HG02938 (cell line): ENCODE measurements at regions not wholly inside any gene's neighbourhood (a gene's known extent, or its start where the extent isn't known, plus 50 kb on each side); places are given as distances from the start of the nearest gene placed in this dataset.
"Not testable (repeated sequence)": the region's sequence is repeated elsewhere in the genome, so short reads cannot be mapped to it uniquely, and the experiment has no call there.

Experiments
- ATAC-seq: cut with Tn5 transposase; IDR thresholded peaks from one replicate; pipeline ENCODE4 v1.9.1; 2021; ENCODE audit warnings: mild to moderate bottlenecking, moderate library complexity; ENCODE audit not compliant: unreplicated experiment

DNA sequence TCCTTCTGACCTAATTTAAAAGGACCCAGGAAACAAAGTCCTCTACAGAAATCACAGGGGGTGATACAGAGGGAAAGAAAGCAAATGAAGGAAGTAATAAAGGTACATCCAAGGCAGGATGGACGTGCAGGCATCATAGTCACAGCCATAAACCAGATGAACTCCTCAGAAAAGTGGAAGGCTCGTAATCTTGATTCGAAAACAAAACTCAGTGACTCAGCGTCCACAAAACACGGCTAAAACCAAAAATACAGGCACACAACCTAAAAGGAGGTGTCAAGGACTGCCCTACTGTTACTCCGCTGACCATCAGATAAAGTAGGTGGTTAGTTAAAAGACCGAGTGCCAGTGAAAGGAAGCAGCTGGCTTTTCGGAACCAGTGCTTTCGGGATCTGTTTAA, 81.5 kb downstream of the TRIM69 start:
- ATAC-seq = not testable (repeated sequence)

DNA sequence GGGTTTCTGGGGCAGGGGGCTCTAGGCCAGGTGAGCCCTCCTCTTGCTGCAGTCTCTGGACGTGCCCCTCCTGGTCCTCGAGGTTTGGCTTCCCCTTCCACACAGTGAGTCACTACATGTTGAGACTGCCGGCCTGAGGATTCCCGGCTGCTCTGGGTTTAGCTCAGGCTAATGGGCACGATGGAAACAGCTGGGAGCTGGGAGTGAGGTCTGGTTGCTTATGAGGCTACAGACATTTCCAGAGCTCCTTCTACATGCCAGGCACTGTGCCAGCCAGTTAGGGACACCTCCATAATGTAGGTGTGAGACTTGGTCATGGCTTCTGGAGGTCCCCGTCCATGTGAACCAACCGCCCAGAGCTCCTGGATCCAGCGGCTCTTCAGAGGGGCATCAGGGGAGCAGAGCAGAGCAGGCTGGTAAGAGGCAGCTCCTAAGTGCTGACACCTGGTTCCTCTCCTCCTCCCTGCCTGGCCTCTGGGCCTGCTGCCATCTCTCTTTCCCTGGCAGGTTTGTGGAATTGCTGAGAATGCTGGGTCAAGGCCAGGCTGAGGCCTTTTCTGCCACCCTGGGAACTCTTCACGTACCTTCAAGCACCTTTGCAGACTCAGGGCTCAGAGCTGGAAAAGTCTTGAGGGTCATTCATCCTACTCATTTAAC, 83.1 kb downstream of the TRIM69 start:
- not testable (repeated sequence) for ATAC-seq

DNA sequence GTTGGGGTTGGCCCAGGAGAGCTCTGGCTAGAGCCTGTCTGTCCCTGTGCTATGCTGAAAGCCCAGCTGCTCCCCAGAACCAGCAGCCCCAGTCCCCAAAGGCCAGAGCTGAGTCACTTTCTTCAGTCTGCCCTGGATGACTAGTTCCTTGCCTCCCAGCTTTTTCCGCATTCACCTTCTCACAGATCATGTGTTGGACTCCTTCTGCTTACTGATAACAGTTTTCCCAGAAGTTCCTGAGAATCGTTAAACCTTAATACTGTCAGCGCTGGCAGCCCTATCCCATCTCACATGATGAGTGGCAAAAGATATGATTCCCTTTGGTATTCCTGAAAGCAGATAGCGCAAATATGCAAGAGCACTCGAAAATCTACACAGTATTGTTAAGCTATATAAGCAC, 84.2 kb downstream of the TRIM69 start:
- not testable (repeated sequence) for ATAC-seq

DNA sequence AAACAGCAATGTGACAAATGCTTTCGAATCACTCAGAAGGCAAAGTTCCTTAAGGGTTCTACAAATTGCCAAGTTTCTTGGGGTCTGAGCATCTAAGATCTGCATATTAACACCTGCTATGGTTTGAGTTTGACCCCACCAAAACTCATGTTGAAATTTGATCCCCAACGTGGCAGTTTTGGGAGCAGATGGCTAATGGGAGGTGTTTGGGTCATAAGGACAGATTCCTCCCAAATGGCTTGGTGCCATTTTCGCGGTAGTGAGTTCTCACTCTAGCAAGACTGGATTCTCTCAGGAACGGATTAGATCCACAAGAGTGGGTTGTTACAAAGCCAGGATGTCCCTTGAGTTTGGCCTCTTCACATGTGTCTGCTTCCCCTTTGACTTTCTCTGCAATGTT, 84.6 kb downstream of the TRIM69 start:
- ATAC-seq = not testable (repeated sequence)

DNA sequence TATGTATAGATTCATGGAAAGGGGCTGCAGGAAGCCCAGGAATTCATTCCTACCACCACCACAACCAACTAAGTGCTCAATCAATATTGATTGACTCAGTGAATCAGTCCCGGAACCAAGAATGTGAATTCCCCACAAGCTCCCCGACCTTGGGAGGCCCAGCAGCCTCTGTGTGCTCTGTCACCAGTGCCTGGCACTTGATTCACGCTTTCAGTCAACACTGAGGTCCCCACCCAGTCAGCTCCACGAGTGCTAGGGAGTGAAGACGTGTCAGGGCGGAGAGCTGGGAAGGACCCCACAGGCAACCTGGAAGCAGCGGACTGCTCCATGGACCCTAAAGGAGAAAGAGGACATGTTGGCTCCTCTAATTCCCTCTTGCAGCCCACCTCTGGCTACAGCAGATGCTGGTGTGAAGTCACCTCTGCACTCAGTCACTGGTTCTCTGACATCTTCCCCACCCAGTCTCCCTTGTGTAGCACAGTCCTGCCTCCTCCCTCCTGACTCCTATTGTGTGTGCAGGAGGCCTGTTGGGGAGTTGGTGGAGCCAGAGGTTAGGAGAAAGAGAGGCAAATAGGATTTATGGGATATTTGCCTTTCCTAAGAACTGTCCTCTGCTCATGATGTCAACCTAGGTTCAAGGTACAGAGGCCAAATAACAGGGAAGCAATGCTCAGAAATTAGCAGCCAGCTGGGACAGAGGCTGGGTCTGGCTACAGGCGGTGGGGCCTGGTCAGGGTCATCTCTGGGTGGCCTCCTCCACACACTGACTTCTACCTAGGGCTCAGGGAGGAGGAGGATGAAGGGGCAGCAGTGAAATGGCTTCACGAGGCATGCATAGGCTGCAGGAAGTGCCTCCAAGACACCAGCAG, 88.2 kb downstream of the TRIM69 start:
- ATAC-seq = not testable (repeated sequence)

DNA sequence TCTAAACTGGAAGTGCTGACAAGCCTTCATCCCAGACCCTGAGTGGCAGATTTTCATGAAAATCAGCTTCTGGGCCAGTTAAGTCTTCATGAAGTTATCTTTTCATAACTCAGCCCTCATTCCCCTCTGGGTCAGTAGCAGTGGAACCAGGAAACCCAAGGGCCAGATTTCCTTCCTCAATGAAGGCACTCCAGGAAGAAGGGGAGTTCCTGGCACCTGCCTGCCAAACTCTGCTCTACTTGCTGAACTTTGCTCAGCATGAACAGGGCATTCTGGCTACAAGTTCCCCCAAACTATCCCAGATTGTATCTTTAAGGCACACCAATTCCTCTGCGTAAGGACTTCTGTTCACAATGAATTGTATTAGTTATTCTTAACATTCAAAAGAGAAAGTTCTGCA, 90.3 kb downstream of the TRIM69 start:
- not testable (repeated sequence) for ATAC-seq

DNA sequence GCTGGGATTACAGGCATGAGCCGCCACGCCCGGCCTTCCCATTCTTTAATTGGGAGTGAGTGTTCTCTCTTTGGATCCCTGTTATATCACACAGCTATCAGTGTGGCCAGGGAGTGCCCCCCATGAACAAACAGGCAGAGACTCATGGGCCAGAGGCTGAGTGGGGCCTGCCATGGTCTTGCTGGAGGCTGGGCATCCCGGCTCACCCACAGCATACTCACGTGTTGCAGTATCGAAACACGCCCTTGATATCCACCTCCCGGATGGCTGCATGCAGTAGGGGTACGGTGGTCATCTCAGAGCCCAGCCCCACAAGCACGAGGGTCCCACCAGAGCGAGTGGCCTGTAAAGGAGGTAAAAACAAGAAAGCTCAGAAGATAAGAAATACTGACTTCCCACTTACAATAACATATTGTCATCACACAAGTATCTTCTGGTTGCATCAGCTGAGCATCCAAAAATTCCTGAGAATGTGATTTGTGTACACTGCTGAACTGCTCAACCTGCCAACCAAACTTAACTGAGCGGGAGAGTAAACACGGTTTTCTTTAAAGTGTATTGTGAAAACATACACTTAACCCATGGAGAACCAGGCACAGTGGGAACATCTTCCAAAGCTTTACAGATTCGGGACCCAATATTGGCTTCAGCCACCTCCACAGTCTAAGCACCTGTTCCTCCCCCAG, 92.0 kb downstream of the TRIM69 start:
- ATAC-seq = not testable (repeated sequence)

DNA sequence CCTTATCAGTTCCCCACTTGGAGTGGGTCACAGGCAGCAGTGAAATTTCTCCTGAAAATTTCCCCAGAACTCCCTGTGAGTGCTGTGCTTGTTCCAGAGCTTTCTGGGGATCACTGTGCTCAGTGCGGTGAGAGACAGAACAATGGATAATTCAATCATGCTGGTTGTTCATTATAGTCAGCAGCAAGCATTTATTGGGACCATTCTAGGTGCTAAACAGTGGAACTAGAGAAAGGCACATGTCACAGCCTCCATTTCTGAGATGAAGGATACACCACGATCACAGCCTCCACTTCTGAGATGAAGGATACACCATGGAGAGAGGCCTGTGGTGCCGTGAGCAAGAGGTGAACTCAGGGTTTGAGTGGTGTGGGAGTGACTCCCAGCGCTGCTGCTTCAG, 92.8 kb downstream of the TRIM69 start:
- not testable (repeated sequence) for ATAC-seq

DNA sequence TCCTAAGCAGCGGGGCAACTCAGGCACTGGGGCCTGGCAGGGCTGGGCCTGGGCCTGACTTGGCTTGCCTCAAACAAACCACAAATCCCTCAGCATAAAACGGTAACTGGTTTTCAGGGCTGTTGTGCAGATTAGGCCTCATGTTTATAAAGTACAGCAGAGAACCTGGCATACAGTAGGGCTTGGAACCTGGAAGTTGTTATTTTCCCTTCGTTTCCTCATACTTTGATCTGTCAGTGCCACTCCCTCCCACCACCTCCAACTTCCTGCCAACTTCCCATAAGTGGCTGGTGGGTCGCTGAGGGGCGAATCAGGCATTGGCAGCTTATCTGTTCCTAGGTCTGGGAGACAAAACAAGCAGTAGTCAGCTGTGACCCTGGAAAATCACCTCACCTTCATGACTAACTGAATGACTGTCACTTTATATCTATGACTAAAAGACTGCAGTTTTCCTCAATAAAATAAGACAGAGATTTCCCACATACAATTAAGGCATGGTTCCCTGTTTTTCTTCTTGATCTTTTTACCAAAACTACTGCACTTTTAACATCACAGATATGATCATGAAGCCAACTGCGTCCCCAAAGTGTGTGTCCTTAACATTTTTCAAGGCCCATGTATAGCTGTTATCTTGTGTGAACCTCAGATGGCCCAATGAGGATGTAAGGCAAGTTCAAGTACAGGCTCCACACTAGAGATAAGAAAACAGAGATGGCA, 94.5 kb downstream of the TRIM69 start:
- not testable (repeated sequence) for ATAC-seq

DNA sequence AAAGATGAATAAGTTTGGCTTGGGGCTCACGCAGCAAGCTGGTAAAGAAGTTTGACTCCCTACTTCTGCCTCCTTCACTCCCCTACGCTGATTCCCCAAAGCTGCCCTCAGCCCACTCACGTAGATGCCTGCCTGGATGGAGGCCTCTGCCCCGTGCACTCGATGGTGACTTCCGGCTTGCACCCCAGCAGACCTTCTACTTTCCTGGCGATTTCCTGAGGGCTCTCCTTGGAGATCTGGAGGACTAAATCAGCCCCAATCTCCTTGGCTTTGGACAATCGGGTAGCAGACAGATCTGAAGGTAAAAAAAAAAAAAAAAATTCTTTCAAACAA, 95.0 kb downstream of the TRIM69 start:
- ATAC-seq = not testable (repeated sequence)

DNA sequence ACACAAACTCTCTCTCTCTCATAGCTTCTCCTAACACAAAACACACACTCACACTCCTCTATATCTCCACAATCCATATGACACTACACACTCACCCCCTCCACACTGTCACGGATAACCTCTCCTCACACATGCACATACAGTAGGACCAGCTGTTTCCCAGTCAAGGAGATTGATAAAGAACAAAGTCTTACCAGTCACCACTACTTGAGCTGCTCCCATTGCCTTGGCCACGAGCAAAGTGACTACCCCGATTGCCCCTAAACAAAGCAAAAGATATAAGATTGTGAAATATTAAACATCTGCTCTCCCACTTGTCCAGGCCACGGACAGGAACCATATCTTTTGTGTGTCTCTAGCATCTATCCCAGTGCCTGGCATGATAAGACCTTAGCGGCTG, 95.8 kb downstream of the TRIM69 start:
- ATAC-seq = not testable (repeated sequence)

DNA sequence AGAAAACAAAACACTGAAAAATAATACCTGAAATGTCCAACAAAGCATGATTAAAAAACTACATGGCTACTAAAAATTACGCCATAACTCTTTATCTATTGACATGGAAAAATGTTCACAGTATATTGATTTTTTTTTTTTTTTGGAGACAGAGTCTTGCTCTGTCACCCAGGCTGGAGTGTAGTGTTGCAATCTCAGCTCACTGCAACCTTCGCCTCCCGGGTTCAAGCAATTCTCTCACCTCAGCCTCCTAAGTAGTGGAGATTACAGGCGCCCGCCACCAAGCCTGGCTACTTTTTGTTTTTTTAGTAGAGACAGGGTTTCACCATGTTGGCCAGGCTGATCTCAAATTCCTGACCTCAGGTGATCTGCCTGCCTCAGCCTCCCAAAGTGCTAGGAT, 96.8 kb downstream of the TRIM69 start:
- not testable (repeated sequence) for ATAC-seq

DNA sequence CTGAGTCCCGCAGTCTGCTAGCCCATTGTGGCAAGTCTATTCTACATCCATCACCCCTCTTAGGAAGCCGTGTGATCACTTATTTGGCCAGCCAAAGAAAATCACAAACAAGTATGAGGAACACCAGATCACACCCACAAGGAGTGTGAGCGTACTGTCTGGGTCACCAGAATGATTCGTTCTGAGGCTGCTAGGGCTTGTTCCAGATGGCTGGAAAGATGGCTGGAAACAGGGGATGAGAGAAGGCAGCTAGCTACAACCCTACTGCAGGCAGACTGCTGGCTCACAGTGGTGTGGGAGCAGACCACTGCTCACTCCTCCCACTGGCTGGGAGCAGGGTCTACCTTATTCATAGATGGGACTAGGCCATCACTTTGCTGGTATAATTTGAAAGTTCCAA, 97.4 kb downstream of the TRIM69 start:
- ATAC-seq = not testable (repeated sequence)

DNA sequence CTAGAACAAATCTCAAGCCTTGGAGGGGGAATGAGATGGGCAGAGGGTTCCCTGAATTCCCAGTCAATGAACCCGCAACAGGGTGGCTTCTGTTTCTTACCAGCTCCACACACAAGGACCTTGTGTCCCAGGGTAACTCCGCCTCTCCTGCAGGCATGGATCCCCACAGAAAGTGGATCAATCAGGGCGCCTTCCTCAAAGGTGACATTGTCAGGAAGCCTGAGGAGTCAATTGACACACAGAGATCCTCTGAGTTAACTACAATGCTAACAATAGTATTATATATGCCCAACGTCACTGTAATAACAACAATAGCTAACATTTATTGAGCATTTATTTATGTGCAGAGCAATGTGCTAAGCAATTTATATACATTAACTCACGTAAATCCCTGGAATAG, 98.8 kb downstream of the TRIM69 start:
- not testable (repeated sequence) for ATAC-seq

DNA sequence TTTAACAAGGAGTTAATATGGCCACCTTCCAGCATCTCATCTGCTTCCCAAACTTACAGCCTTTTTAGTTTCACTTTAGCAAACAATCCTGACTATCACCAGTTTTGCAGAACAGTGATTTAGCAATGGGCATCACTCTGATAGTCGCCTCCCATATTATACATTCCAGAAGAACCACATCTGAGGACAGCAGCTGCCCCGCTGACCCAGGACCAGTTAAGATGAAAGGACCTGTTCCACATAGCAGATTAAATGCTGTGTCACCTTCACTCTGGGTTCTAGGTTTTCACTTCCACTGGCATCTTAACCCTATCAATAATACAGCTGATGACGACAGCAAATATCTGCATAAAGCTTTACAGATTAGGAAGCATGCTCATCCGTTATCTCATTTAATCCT, 99.8 kb downstream of the TRIM69 start:
- no peak for ATAC-seq

DNA sequence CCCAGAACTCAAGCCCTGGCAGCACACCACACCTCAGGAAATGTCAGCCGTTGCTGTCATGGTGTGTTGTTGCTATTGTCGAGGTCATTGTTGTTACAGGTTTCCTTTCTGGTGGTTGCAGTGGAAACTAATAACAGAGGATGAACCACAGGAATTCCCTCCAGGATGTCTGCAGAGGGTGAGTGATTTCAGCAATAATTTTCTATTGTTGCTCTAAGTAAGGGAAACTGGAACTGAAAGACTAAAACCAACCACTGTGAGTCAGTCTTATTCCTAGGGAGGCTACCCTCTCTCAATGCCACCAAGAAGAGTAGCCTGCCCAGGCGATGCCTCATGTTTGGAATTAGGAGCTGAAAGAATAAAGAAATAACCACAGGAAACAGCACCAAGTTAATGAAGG, 102.6 kb downstream of the TRIM69 start:
- ATAC-seq = not testable (repeated sequence)

DNA sequence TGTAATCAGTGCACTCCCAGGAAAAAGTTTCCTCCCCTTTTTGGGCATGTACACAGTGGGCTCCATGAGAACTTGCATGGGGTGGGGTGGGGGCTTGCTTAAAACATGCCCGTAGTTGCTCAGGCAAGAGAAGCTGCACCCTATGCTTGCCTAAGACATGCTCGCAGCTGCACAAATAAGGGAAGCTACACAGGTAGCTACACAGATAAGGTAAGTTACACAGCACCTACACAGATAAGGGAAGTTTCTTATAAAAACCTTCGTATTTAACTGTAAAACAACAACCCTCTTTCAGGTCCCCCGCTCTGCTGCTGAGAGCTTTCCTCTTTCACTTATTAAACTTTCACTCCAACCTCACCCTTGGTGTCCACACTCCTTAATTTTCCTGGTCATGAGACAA, 105.4 kb downstream of the TRIM69 start:
- not testable (repeated sequence) for ATAC-seq

DNA sequence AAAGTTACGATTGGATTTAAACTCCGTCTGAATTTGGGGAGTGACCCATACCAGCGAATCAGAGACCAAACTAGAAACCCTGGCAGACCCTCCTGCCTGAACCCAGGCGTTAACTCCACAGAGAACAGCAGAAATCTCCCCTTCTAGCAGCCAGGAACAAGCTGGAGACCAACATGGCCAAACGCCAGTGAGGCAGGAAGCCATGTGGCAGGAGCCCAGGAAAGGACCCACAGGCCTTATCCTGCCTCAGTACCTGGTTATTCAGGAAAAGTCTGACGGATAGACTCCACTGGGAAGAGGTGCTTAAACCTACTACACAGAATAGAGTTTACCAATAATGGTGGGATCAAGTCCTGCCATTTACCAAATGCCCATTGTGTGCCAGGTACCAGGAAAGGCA, 106.6 kb downstream of the TRIM69 start:
- ATAC-seq = not testable (repeated sequence)

DNA sequence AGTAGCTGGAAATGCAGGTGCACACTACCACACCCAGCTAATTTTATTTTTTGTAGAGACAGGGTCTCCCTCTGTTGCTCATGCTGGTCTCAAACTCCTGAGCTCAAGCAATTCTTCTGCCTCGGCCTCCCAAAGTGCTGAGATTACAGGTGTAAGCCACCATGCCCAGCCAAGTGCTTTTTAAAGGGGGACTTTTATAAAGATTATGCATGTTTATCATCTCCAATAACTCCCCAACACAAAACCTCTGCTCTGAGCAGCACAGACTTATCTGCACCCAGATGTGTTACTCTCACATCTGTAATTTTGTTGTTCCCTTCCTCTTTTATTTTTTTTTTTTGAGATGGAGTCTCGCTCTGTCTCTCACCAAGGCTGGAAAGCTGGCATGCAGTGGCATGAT, 108.6 kb downstream of the TRIM69 start:
- ATAC-seq = not testable (repeated sequence)

DNA sequence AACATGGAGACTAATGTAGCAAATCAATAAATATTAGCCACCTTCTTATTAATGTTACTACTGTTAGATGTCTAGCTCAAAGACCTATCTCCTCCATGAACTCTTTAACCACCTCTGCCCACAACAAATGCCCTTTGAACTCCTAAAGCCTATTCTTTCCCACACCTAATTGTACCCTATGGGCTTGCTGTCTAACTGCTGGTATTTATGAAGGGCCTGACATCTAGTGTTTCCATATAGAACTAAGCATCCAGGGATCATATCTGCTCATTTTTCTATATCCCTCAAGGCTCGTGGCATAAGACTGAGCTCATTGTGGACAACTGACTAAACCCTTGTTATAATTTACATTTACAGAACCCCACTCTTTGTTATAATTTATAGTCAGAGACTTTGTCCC, 109.8 kb downstream of the TRIM69 start:
- ATAC-seq = not testable (repeated sequence)

DNA sequence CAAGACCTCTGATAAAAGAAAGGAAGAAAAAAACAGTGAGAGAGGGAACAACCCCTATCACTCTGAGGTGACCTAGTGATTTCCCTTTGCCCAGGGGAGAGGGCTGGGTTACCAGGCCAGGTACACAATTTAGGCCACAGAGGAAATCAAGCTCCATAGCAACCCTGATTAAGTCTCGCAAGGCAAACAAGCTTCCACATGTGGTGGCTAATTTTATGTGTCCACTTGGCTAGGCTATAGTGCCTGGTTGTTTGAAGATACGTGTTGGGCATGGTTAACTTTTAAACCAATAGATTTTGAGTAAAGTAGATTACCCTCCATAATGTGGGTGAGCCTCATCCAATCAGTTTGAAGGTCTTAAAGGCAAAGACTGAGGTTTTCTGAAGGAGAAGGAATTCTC, 108.9 kb upstream of the TERB2 start:
- not testable (repeated sequence) for ATAC-seq
